ENCODE measurements at regions not wholly inside any gene's neighbourhood (a gene's known extent, or its start where the extent isn't known, plus 50 kb on each side); places are given as distances from the start of the nearest gene placed in this dataset.

- DNase-seq (ENCODE audit: low spot score): no peak
- TF ChIP-seq CTCF (IDR thresholded peaks at IDR 0.05; ENCODE audit: extremely low read depth, missing control alignments): no peak
Observed at GRCh38 chr3:176633511-176633910, 563.8 kb downstream of the TBL1XR1 start.

- DNase-seq (ENCODE audit: low spot score): no peak
- TF ChIP-seq CTCF (IDR thresholded peaks at IDR 0.05; ENCODE audit: extremely low read depth, missing control alignments): no peak
Observed at GRCh38 chr3:176632925-176633324, 564.4 kb downstream of the TBL1XR1 start.

DNA sequence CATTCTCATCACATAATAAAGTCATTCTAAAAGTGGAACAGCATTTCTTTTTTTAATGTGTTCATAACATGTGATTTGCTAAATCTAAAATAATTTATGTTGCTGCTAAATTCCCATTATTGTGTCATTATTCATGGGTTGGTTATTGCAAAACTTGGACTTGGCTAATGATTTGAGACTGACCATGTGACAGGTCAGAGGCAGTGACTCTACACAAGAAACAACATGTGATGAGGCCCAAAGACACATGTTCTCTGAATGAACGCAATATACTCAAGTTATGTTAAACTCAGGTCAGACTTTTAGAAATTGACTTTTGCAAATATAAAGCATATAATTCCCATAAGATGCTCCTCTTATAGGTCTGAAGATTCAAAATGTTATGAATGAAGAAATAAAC, 566.1 kb downstream of the TBL1XR1 start:
- no peak for TF ChIP-seq CTCF (IDR thresholded peaks at IDR 0.05; ENCODE audit: extremely low read depth, missing control alignments)
- DNase-seq (ENCODE audit: low spot score): no peak

- no peak for TF ChIP-seq CTCF (IDR thresholded peaks at IDR 0.05; ENCODE audit: extremely low read depth, missing control alignments)
- no peak for DNase-seq (ENCODE audit: low spot score)
Observed at GRCh38 chr3:176628101-176628639, 569.1 kb downstream of the TBL1XR1 start.

- no peak for TF ChIP-seq CTCF (IDR thresholded peaks at IDR 0.05; ENCODE audit: extremely low read depth, missing control alignments)
- no peak for DNase-seq (ENCODE audit: low spot score)
Observed at GRCh38 chr3:176623468-176624150, 573.7 kb downstream of the TBL1XR1 start.

DNA sequence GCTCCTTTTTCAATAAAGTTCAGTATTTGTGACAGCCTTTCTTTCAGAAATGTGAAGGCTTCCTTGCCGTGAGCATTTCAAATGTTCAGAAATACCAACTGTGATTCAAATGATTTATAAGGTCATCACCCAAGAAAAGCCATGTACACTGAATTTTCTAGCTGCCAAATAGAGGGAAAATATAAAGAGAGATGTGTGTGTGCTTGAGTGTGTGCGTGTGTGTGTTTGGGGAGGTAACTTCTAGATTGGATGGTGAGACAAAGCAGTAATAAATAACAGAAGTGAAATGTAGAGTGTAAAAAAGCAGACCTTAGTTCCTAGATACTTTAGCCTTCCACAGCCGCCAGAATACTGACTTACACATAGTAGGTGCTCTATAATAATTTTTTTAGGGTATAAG, 577.4 kb downstream of the TBL1XR1 start:
- no peak for DNase-seq (ENCODE audit: low spot score)

More for the DNA sequence above, 577.4 kb downstream of the TBL1XR1 start:
- TF ChIP-seq CTCF (IDR thresholded peaks at IDR 0.05; ENCODE audit: extremely low read depth, missing control alignments): no peak
